A549 (cell line): ENCODE measurements at regions not wholly inside any gene's neighbourhood (a gene's known extent, or its start where the extent isn't known, plus 50 kb on each side); places are given as distances from the start of the nearest gene placed in this dataset.

ENCODE experiments used
- ATAC-seq, 2 experiments: fragments of 200-7000 bp in 1 of 2; fragments of >200 bp in 1 of 2; cut with Nextera tagmentation in 1 of 2; cut with Tn5 transposase in 1 of 2; 3 replicates each; pipeline versions ENCODE4 v1.8.0 to v1.9.1; 2018 to 2020; ENCODE audit warnings: mild to moderate bottlenecking in 1 of 2, moderate library complexity in 1 of 2
- CTCF ChIA-PET: fragments of 300-600 bp; sonication (Branson Sonifier 250); formaldehyde crosslinking; extraction: SDS; loops from one replicate; lab custom pipeline; 2021; ENCODE audit warnings: antibody characterized with exemption, inconsistent platforms; lab: Yijun Ruan, JAX
- POLR2A ChIA-PET: fragments of 350-600 bp; formaldehyde crosslinking; extraction: SDS; loops from one replicate; lab custom pipeline; 2021; ENCODE audit warnings: antibody characterized with exemption, inconsistent platforms; lab: Yijun Ruan, JAX
- DNase-seq, 2 experiments: peaks; one replicate each; pipeline versions ENCODE4 v3.0.0 to v3.0.0-alpha.2; 2011 to 2016; ENCODE audit warnings: low read depth in 1 of 2, low spot score in 1 of 2
- FAIRE-seq: peaks from 2 replicates; lab custom pipeline; 2011; peaks lifted over from hg19 to GRCh38; lab: Jason Lieb, UNC
- H3K27ac ChIP-seq, 2 experiments: fragments of >200 bp; sonication (Bioruptor Twin); formaldehyde crosslinking; 3 replicates each; pipeline ENCODE4 v1.5.1; 2016 to 2017
- H3K4me1 ChIP-seq: fragments of >200 bp; sonication (Bioruptor Twin); formaldehyde crosslinking; 3 replicates; pipeline ENCODE4 v1.6.1; 2016
- H3K4me2 ChIP-seq: fragments of >200 bp; sonication (Bioruptor Twin); formaldehyde crosslinking; 3 replicates; pipeline ENCODE4 v1.6.1; 2016
- H3K4me3 ChIP-seq: fragments of >200 bp; sonication (Bioruptor Twin); formaldehyde crosslinking; 3 replicates; pipeline ENCODE4 v1.5.1; 2016
- H3K9me3 ChIP-seq: fragments of >200 bp; sonication (Bioruptor Twin); formaldehyde crosslinking; 3 replicates; pipeline ENCODE4 v1.6.1; 2016
- ATOH8 ChIP-seq: fragments of 250-450 bp; sonication (Bioruptor Pico); IDR thresholded peaks from 2 replicates; pipeline ENCODE4 v1.5.0; 2020; ENCODE audit warnings: low read depth, mild to moderate bottlenecking, moderate library complexity
- CHD4 ChIP-seq: fragments of 200-600 bp; sonication (generic); IDR thresholded peaks from 2 replicates; pipeline ENCODE4 v1.6.1; 2016; ENCODE audit warnings: antibody characterized with exemption, mild to moderate bottlenecking, borderline replicate concordance
- CTCF ChIP-seq: fragments of >200 bp; sonication (Bioruptor Twin); formaldehyde crosslinking; IDR thresholded peaks from 3 replicates; pipeline ENCODE4 v1.5.1; 2016
- E2F6 ChIP-seq: IDR thresholded peaks from 2 replicates; pipeline ENCODE4 v1.6.1; 2012; ENCODE audit warnings: low read depth, borderline replicate concordance
- ELK1 ChIP-seq: fragments of 150-350 bp; IDR thresholded peaks from 2 replicates; pipeline ENCODE4 v1.6.1; 2014; ENCODE audit warnings: low read depth, mild to moderate bottlenecking, low read length
- FOXS1 ChIP-seq: fragments of 250-450 bp; sonication (Bioruptor Pico); IDR thresholded peaks from 2 replicates; pipeline ENCODE4 v1.5.0; 2020; ENCODE audit warnings: mild to moderate bottlenecking, moderate library complexity
- GATA3 ChIP-seq: IDR thresholded peaks from 2 replicates; pipeline ENCODE4 v1.6.1; 2012; ENCODE audit warnings: borderline replicate concordance
- HDAC2 ChIP-seq: fragments of 200-600 bp; sonication (generic); IDR thresholded peaks from 2 replicates; pipeline ENCODE4 v1.6.1; 2016
- HES2 ChIP-seq: fragments of >200 bp; sonication (Bioruptor Twin); formaldehyde crosslinking; IDR thresholded peaks from 2 replicates; pipeline ENCODE4 v1.6.1; 2016
- HEYL ChIP-seq: fragments of 250-450 bp; sonication (Bioruptor Pico); IDR thresholded peaks from 2 replicates; pipeline ENCODE4 v1.8.0; 2021; ENCODE audit warnings: mild to moderate bottlenecking, moderate library complexity
- HMGXB4 ChIP-seq: fragments of 250-450 bp; sonication (Bioruptor Pico); IDR thresholded peaks from 2 replicates; pipeline ENCODE4 v1.5.0; 2021; ENCODE audit warnings: mild to moderate bottlenecking, moderate library complexity, borderline replicate concordance
- MAFK ChIP-seq: fragments of 450-650 bp; IDR thresholded peaks from 2 replicates; pipeline ENCODE4 v1.6.1; 2014; ENCODE audit not compliant: partially characterized antibody
- MAZ ChIP-seq: fragments of 150-350 bp; IDR thresholded peaks from 2 replicates; pipeline ENCODE4 v1.6.1; 2014; ENCODE audit warnings: antibody characterized with exemption, low read depth, low read length, borderline replicate concordance
- NFE2L2 ChIP-seq: fragments of 150-350 bp; conservative IDR thresholded peaks from 2 replicates; pipeline ENCODE4 v1.6.1; 2014; ENCODE audit warnings: low read length
- NPAS2 ChIP-seq: fragments of 250-450 bp; sonication (Bioruptor Pico); IDR thresholded peaks from 2 replicates; pipeline ENCODE4 v1.8.0; 2022; ENCODE audit warnings: mild to moderate bottlenecking, moderate library complexity, borderline replicate concordance
- PBX3 ChIP-seq: IDR thresholded peaks from 2 replicates; pipeline ENCODE4 v1.6.1; 2012
- RFX5 ChIP-seq: fragments of 450-650 bp; IDR thresholded peaks from 2 replicates; pipeline ENCODE4 v1.7.1; 2014; ENCODE audit warnings: antibody characterized with exemption, mild to moderate bottlenecking, moderate library complexity
- USF2 ChIP-seq: fragments of 450-650 bp; IDR thresholded peaks from 2 replicates; pipeline ENCODE4 v1.6.1; 2014; ENCODE audit warnings: antibody characterized with exemption
- ZNF302 ChIP-seq: fragments of 250-450 bp; sonication (Bioruptor Pico); IDR thresholded peaks from 2 replicates; pipeline ENCODE4 v1.9.0; 2021; ENCODE audit warnings: inconsistent platforms, mild to moderate bottlenecking, moderate library complexity
- WGBS: methylation state at CpG from one replicate; pipeline ENCODE4 v1.1.6; 2017; ENCODE audit errors: missing lambda C conversion rate; 5-methylcytosine and 5-hydroxymethylcytosine counted together

- TF ChIP-seq CHD4 = no peak
- no peak for TF ChIP-seq FOXS1 (CRISPR knock-in tag)
- TF ChIP-seq E2F6 = no peak
- no peak for TF ChIP-seq RFX5
- TF ChIP-seq NPAS2 (CRISPR knock-in tag) = no peak
- no peak for TF ChIP-seq NFE2L2
Measured at GRCh38 chr18:76167845-76168621, 327.0 kb downstream of the ZNF516 start (continued).

GRCh38 chr18:76167410-76167809 lies 327.6 kb downstream of the ZNF516 start:
- Histone ChIP-seq H3K4me1 (no peaks in the 10 kb centered on the region), H3K4me2 (no peak overlapping the region), H3K27ac (no peak overlapping the region), H3K9me3 (no peaks in the 10 kb centered on the region), H3K4me3 (no peak overlapping the region)
- TF ChIP-seq MAFK = no peak
- no peak for TF ChIP-seq ATOH8 (CRISPR knock-in tag)
- no peak for TF ChIP-seq ELK1
- no peak for TF ChIP-seq HDAC2
- TF ChIP-seq HMGXB4 = no peak
- TF ChIP-seq HEYL = no peak
- TF ChIP-seq GATA3 = no peak
- no peak for TF ChIP-seq ZNF302 (CRISPR knock-in tag)
- no peak for TF ChIP-seq E2F6
- TF ChIP-seq USF2 = no peak
- TF ChIP-seq HES2 = no peak
- TF ChIP-seq MAZ = no peak
- TF ChIP-seq CTCF = no peak
- no peak for TF ChIP-seq PBX3
- FAIRE-seq = no peak
- WGBS = 12% methylated on average over 5 of the region's 6 CpGs
- CTCF ChIA-PET = no interaction called here
- no peak for ATAC-seq
- POLR2A ChIA-PET = no interaction called here
- DNase-seq = no peak
